PC-3 (cell line): ENCODE measurements at regions not wholly inside any gene's neighbourhood (a gene's known extent, or its start where the extent isn't known, plus 50 kb on each side); places are given as distances from the start of the nearest gene placed in this dataset.

Source experiments
- ATAC-seq: fragments of 200-7000 bp; cut with Tn5 transposase; 2 replicates; pipeline ENCODE4 v1.9.1; 2020; ENCODE audit warnings: mild to moderate bottlenecking, moderate library complexity
- BruUV-seq: library from RNA; stranded (reverse); fragments of 400-500 nt; replicated peaks from 2 replicates; lab custom pipeline; 2021; lab: Mats Ljungman, UMichigan
- CTCF ChIA-PET: fragments of 300-600 bp; sonication (Branson Sonifier 250); formaldehyde crosslinking; loops from one replicate; lab custom pipeline; 2022; ENCODE audit warnings: antibody characterized with exemption; lab: Charles Lee
- POLR2A ChIA-PET: fragments of 300-600 bp; sonication (Branson Sonifier 250); formaldehyde crosslinking; loops from one replicate; lab custom pipeline; 2022; ENCODE audit warnings: antibody characterized with exemption; ENCODE audit not compliant: unreplicated experiment; lab: Charles Lee
- DNase-seq: peaks from one replicate; pipeline ENCODE4 v3.0.0-alpha.2; 2015
- H2AFZ ChIP-seq: fragments of 300-600 bp; sonication (generic); 2 replicates; pipeline ENCODE4 v1.6.0; 2016; ENCODE audit warnings: antibody characterized with exemption, low read length
- H3F3A ChIP-seq: fragments of 300-600 bp; sonication (generic); one replicate; pipeline ENCODE4 v1.6.0; 2017; ENCODE audit warnings: antibody characterized with exemption, low read length, control low read depth, mild to moderate bottlenecking; ENCODE audit not compliant: unreplicated experiment
- H3K27ac ChIP-seq: fragments of 300-600 bp; sonication (generic); 2 replicates; pipeline ENCODE4 v1.5.1; 2016; ENCODE audit warnings: mild to moderate bottlenecking, low read length
- H3K27me3 ChIP-seq: fragments of 300-600 bp; sonication (generic); 2 replicates; pipeline ENCODE4 v1.6.1; 2016; ENCODE audit warnings: low read length, mixed read lengths
- H3K36me3 ChIP-seq: fragments of 300-600 bp; sonication (generic); 2 replicates; pipeline ENCODE4 v1.6.1; 2016; ENCODE audit warnings: low read depth, mixed run types, low read length, mixed read lengths
- H3K4me1 ChIP-seq: fragments of 300-600 bp; sonication (generic); 2 replicates; pipeline ENCODE4 v1.5.1; 2016; ENCODE audit warnings: low read length; ENCODE audit not compliant: insufficient read depth
- H3K4me2 ChIP-seq: fragments of 300-600 bp; sonication (generic); 2 replicates; pipeline ENCODE4 v1.6.0; 2016; ENCODE audit warnings: low read length
- H3K4me3 ChIP-seq: fragments of 300-600 bp; sonication (generic); 2 replicates; pipeline ENCODE4 v1.5.1; 2016; ENCODE audit warnings: mild to moderate bottlenecking, low read length, mixed read lengths
- H3K79me2 ChIP-seq: fragments of 300-600 bp; sonication (generic); 2 replicates; pipeline ENCODE4 v1.6.1; 2017; ENCODE audit warnings: low read length, mixed read lengths
- H3K9ac ChIP-seq: fragments of 300-600 bp; sonication (generic); 2 replicates; pipeline ENCODE4 v1.6.0; 2016; ENCODE audit warnings: mild to moderate bottlenecking, low read length
- H3K9me2 ChIP-seq: fragments of 300-600 bp; sonication (generic); replicated peaks from 2 replicates; pipeline ENCODE4 v1.6.1; 2016; ENCODE audit warnings: mixed run types, low read length, mixed read lengths
- H3K9me3 ChIP-seq: fragments of 300-600 bp; sonication (generic); 2 replicates; pipeline ENCODE4 v1.6.1; 2016; ENCODE audit warnings: low read length, mixed read lengths
- H4K20me1 ChIP-seq: fragments of 300-600 bp; sonication (generic); 2 replicates; pipeline ENCODE4 v1.6.1; 2016; ENCODE audit warnings: low read length, mixed read lengths
- EZH2 ChIP-seq: fragments of 300-600 bp; sonication (generic); IDR thresholded peaks from one replicate; pipeline ENCODE4 v1.6.1; 2017; ENCODE audit warnings: antibody characterized with exemption, mild to moderate bottlenecking, low read length; ENCODE audit not compliant: unreplicated experiment
- EZH2phosphoT487 ChIP-seq: fragments of 300-600 bp; sonication (generic); IDR thresholded peaks from 2 replicates; pipeline ENCODE4 v1.6.1; 2018; ENCODE audit warnings: mild to moderate bottlenecking, antibody characterized with exemption, low read length, borderline replicate concordance
- intact Hi-C: fragments of 100-400 bp; cut with micrococcal nuclease; formaldehyde crosslinking; loops from 2 replicates; pipeline ENCODE4 v1.9.0; 2023
- TF ChIP-seq, protein P1 (sequence below): fragments of 300-600 bp; sonication (generic); conservative IDR thresholded peaks from 2 replicates; pipeline ENCODE4 v1.5.1; 2017; ENCODE audit warnings: antibody characterized with exemption, low read depth, mild to moderate bottlenecking, low read length

DNA sequence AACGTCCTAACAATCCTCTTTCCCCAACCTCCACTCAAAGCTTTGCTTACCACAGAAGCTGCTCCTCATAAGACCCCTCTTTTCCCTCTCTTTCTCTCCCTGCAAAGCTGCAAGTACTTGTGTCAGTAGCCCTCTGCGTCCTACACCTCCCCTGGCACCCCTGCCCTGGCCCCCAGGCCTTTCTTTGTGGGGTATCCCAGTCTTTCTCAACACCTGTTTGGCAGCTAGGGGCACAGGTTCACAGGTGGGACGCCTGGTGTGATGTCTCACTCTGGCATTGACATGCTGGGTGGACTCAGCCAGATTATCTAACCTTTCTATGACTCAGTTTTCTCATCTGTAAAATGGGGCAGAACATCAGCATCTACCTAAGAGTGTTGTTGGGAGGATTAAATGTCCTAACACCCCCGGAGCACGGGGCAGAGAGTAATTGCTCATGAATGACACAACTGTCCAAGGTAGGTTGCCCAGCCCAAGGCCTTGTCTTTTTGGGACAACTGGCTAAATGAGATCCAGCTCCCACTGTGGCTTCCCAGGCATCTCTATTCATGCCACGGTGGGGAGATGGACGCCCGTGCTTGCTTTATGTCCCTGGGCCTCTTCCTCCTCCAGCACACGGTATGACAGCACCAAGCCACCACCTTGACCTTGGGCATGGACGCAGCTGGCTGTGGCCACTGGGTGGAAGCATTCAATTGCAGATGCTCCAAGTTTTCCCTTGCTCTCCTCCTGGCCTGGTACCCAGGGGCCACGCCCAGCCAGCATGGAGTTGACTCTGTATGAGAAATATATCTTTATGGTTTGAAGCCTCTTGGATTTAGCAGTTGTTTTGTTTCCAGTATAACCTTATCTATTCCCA is 190.4 kb downstream of the RGS3 start:
- Histone ChIP-seq H3F3A (no peaks in the 10 kb centered on the region), H4K20me1 (no peaks in the 10 kb centered on the region), H3K9ac (no peak overlapping the region), H3K4me3 (no peak overlapping the region), H3K36me3 (no peaks in the 10 kb centered on the region), H3K79me2 (no peaks in the 10 kb centered on the region), H3K27ac (no peak overlapping the region), H3K4me2 (no peak overlapping the region), H3K27me3 (no peaks in the 10 kb centered on the region), H3K9me2 (no peaks in the 10 kb centered on the region), H3K4me1 (peaks cover 22% of the 10 kb centered on the region), H2AFZ (no peak overlapping the region), H3K9me3 (no peaks in the 10 kb centered on the region)
- intact Hi-C loops: loop anchor here (10.0 kb wide), 2 partner anchors 349 to 729 kb away; partner anchors contain the start of gene RNF183
- BruUV-seq: no TSS peak
- POLR2A ChIA-PET: interaction anchor here (0.6 kb wide), 1 partner anchor 61 kb away, joined by 4 read pairs; no protein-coding TSS in a partner anchor
- no peak for DNase-seq
- CTCF ChIA-PET: interaction anchor here (0.7 to 4.6 kb wide), 3 partner anchors 63 to 208 kb away, joined by 3 to 67 read pairs (median 11); no protein-coding TSS in a partner anchor
- no peak for ATAC-seq
- TF ChIP-seq EZH2phosphoT487 (no peak), EZH2 (no peak)
- TF ChIP-seq, protein P1, sequence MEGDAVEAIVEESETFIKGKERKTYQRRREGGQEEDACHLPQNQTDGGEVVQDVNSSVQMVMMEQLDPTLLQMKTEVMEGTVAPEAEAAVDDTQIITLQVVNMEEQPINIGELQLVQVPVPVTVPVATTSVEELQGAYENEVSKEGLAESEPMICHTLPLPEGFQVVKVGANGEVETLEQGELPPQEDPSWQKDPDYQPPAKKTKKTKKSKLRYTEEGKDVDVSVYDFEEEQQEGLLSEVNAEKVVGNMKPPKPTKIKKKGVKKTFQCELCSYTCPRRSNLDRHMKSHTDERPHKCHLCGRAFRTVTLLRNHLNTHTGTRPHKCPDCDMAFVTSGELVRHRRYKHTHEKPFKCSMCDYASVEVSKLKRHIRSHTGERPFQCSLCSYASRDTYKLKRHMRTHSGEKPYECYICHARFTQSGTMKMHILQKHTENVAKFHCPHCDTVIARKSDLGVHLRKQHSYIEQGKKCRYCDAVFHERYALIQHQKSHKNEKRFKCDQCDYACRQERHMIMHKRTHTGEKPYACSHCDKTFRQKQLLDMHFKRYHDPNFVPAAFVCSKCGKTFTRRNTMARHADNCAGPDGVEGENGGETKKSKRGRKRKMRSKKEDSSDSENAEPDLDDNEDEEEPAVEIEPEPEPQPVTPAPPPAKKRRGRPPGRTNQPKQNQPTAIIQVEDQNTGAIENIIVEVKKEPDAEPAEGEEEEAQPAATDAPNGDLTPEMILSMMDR: no peak

DNA sequence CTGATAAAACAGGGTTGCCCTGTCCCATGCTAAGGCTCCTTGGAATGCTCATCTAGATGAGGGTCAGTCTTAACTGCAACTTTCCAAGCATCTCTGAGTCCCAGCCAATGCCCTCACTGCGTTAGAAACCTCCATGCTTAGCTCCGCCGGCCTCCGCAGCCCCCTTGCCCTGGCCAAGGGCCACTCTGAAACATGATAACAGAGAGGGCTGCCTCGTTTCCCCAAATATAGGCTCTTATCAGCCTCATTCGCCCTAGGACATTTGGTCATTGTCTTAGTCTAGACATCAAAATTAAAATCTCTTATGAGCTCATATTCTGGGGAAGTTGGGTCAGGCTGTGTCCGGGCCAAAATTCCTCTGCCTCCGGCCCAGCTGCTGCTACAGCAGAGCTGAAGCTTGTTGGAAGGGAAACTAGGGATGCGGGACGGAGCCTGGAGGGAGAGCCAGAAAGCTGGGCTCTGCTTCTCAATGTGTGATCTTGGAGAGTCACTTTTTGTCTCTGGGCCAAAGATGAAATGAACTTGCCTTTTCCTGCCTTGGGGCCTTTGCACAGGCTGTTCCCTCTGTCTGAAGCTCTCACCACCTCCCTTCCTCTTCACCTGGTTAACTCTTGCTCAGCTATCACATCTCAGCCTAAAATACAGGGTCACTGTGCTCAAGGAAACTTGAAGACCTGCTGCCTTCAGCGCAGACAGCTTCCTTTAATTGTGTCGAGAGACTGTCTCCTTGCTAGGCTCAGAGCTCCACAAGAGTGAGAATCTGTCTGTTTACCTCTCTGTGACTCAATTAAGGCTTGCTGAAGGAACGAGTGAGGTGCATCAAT is 191.3 kb downstream of the RGS3 start:
- Histone ChIP-seq H3K79me2 (no peaks in the 10 kb centered on the region), H3K9ac (no peak overlapping the region), H4K20me1 (no peaks in the 10 kb centered on the region), H3K27me3 (no peaks in the 10 kb centered on the region), H3K4me3 (no peak overlapping the region), H3K27ac (no peak overlapping the region), H3K9me2 (no peaks in the 10 kb centered on the region), H3F3A (no peaks in the 10 kb centered on the region), H3K4me1 (peaks cover 20% of the 10 kb centered on the region), H2AFZ (peak overlapping the region; percentile 77), H3K4me2 (no peak overlapping the region), H3K36me3 (no peaks in the 10 kb centered on the region), H3K9me3 (no peaks in the 10 kb centered on the region)
- intact Hi-C loops: loop anchor here (1.0 to 10.0 kb wide), 3 partner anchors 64 to 730 kb away; partner anchors contain the start of gene RNF183
- no peak for DNase-seq
- ChIA-PET POLR2A (interaction anchor here (0.6 kb wide), 1 partner anchor 62 kb away, joined by 4 read pairs; no protein-coding TSS in a partner anchor), CTCF (interaction anchor here (0.6 to 4.6 kb wide), 4 partner anchors 60 to 208 kb away, joined by 3 to 67 read pairs (median 7); no protein-coding TSS in a partner anchor)
- no peak for ATAC-seq
- BruUV-seq: no TSS peak
- no peak for TF ChIP-seq EZH2phosphoT487
- TF ChIP-seq, protein P1: no peak
